ENCODE measurements at regions not wholly inside any gene's neighbourhood (a gene's known extent, or its start where the extent isn't known, plus 50 kb on each side); places are given as distances from the start of the nearest gene placed in this dataset.

DNA sequence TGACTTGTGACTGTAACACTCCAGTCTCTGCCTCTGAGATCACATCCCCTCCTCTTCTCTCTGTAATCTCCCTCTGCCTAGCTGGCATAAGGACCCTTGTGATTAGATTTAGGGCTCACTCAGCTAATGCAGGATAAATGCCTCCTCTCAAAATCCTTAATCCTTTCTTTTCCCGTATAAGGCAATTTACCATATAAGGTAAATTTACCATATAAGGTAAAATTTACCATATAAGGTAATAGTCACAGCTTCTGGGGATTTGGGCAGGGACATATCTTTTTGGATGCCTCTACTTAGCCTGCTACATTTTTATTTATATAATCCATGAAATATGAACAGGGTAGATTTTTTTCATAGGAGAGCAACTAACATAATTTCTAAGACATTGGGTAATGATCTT is 318.0 kb upstream of the PUM3 start:
- DNase-seq: no peak

DNA sequence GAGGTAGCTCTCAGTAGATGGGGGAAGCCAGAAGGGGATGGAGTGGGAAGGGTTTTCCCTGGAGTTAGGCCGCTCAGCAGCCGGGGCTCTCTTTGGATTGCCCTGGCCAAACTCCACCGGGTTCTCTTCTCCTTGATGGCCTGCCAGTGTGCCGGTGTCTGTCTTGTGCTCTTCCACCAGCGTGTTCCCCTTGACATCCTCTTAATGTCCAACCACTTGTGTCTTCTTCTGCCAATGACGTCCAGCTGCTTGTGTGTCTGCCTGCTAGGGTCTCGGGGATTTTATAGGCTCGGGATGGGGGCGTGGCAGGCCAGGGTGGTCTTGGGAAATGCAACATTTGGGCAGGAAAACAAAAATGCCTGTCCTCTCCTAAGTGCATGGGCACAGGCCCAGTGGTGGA is 313.1 kb upstream of the PUM3 start:
- no peak for DNase-seq

DNA sequence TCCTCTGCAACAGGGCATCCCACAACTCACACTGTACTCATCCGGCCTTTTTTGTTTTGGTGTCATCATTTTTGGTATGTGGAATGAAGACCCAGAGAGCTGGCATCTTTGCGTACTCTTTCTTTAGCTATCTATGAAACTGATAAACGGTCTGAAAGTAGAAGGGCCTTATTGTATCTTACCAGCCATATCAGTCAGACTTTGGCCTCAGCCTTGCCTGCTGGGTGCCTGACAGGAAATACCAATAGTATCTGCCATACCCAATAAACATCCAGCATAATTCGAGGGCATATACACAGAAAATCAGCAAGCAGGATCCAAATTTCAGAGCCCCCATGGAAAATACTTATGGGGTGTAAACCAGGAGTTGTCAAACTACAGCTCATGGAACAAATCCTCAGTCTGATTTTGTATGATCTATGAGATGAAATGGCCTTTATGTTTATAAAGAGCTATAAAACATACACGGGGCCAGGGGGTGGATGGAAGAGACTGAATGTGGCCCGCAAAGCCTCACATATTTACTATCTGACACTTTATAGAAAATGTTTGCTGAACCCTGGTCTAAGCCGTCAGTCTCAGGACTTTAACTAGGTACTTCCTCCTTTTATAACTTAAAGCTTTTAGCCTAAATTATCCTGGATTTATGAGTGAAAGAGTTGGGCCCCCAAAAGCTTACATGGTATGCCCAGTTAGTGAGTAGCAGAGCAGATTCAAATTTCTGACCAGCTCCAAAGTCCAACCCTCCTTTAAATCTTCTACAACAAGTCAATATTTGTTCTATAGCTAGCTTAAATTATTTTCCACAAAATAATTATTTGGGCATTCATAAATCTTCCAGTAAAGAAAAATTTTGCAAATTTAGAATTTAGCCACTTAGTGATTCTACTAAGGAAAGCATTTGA is 308.0 kb upstream of the PUM3 start:
- no peak for DNase-seq

DNA sequence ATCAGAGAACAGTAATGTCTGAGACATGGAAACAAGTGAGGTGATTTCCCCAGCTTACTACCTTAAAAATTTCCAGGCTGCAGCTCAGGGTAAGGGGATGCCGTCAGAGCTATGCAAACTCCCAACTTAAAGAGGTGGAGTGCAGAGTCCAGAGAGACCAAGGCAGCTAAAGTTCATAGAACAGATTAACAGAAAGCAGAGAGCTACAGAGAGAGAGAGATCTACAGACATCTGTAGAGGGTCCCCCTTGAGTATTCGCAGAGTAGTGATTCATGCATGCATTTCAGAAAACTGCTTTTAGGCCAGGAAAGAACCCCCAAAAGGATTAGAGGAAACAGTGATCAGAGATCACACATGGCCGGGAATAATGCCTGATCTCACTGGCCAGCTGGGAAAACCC is 306.2 kb upstream of the PUM3 start:
- DNase-seq: no peak

DNA sequence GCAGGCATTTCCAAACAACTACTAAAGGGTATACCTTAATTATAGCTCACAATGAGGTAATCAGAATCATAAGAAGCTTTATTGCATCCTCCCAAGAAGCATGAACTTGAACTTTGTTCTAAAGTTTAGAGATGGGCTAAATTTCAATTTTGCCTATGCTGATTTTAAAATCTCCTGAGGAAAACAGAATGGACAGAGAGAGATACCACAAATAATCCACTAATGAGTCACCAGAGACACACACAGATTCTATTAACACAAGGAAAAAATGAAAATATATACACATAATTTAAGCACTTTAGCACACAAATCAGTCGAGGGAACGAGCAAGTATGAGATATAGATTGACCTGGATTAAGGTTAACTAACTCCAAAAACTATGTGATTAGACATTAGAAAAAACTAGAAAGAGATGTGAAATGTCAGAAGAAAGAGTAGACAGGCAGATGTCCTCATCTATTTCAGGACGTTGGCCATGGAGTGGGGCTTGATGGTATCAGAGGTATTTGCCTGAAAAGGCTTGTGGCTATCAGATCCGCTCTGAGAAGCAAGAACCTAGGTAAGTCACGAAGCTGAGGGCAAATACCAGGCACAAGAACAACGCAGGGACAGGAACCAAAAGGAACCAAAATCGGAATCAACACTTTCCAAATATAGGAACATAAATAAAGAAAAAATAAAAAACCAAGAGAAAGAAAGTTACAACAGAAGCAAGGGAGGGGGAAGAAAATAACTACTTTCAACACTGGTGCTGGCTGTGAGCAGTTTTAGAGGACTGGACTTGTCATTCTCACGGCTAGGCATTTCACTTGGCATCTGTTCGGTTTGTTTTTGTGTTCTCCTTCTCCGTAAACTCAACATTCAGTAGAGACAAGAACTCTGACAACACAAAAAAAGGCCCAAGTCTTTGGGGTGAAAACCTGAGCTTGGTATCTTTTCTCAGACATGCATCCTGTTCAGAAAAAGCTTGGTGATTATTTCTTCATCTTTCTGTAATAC is 294.6 kb upstream of the PUM3 start:
- no peak for DNase-seq

DNA sequence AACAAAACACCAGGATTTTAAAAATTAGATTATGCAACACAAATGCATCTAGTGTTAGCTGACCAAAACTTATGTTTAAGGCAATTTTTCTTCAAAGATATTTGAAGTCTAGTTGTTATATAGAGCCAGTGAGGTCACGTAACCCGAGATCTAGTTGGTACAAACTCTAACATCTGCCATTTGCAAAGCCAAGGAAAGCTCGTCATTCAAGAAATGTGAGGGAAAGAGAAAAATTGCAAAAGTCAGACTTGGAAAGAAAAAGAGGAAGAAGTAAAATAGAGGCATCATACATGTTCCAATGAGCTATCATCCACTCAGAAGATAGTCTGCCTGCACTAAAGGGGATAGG is 293.4 kb upstream of the PUM3 start:
- DNase-seq: no peak

DNA sequence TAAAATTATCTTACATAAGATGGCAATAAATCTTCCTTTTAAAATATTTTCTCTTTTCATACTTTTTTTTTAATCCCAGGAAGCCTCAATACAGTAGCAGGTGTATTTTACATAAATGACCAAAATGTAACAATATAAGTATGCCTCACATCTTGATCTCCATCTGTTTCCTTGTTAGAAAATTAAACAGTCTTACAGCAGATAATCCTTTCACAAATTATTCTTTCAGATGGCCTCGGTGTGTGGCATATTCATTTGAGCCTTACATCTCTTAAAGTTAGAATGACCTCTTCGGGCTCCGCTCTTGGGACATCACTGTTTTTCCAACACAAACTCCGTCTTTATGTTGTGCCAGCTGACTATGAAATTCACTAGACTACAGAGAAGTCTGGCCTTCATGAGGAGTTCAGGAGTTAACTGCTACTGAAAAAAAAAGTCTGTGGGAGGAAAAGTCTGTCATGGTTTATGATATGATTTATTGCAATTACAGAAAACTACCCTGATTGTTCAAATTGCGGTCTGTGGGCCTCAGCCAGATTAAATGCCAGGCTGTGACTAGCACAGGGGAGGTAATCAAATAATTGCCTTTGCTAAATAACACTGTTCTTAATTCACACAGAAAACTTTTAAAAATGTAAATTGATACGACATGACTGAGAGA is 292.9 kb upstream of the PUM3 start:
- DNase-seq: no peak

DNA sequence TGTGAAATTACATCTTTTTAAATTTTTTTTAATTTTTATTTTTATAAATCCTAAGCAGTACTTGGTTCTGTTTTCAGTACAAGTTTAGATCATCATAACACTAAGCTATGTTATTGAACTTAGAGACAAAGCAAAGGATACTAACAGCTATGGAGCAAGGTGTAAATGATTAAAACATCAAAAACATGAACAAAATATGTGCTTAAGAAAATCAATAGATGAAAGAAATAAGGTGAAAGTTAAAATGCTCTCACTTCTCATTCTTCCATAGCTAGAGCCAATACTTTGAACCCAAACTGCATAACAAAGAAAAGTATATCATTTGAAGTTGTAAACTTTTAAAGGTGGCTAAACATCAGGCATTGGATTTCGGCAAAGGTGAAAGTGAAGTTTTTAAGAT is 292.3 kb upstream of the PUM3 start:
- no peak for DNase-seq

DNA sequence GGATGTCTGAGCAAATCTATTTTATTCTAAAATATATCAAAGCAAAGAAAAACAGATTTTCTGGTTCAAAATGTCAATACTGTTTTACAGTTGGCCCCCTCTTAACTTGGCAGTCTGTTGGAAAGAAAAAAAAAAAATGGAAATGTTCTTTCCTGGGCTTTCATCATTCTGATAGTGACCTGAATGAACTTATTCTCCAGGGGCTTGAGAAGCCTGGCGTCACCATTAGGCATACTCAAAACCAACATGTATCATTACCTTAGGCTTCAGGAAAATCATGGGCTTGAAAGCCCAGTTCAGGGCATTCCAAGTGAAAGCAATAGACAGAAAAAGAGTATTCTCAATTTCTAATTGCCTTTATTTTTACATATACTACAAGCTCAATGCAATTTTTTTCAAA is 283.7 kb upstream of the PUM3 start:
- no peak for DNase-seq

DNA sequence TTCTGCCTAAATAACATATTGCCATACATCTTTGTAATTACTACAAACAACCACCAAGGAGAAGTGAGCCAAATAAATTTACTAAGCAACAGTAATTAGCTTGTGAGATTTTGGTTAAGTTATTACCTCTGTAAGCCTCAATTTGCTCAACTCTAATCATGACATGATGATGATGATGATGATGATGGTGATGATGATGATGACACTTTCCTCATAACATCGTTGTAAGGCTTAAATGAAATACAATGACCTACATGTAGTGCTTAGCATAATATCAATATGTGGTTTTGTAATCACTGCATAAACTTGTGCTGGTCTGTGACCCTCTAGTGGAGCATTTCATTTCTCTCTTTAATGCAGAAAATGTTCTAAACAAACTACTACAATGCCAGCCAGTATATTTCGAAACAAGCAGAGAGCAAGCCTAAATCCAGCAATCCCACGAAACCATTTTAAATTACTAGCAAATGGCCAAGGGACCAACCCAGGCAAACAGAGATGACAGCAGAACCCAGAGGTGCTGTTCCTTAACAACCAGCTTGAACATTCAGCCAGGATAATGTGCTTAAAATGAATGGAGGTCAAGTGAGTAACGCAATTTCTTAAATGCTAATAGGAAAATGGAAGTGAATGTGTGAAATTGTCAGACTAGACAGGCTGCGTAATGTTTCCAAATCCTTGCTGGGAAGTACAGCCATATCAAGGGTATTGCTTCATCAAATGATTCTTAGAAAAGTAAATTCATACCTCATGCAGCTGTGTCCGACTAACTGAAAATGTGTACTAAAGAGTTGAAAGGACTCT is 281.9 kb upstream of the PUM3 start:
- DNase-seq: no peak

DNA sequence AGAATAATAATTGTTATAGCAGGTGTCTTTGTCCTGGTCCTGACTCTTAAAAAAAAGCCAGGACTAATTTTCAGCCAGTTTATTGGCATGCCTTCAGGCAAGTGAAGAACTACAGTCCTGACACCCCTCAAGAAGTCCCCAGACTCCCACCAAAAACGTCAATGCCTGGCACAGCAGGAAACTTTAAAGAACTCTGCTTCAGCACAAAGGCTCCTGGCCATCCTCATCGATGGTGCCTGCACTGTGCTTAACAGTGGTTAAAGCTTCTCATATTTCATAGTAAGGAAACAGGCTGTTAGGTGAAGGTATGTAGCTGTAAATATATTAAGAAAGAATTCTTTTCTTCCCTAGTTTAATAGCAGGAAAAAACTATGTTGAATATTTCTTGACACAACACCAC is 280.1 kb upstream of the PUM3 start:
- no peak for DNase-seq

DNA sequence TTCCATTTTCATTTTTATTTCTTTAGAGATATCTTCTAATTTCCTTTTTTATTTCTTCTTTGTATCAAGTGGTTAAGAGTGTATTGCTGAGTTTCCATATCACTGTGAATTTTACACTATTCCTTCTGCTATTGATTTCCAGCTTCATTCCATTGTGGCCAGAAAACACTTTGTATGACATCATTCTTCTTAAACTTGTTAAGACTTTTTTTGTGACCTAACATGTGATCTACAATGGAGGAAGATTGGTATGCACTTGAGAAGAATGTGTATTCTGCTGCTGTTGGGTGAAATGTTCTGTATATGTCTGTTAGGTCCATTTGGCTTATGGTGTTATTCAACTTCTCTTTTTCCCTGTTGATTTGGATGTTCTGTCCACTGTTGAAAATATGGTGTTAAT is 274.2 kb upstream of the PUM3 start:
- DNase-seq: no peak

DNA sequence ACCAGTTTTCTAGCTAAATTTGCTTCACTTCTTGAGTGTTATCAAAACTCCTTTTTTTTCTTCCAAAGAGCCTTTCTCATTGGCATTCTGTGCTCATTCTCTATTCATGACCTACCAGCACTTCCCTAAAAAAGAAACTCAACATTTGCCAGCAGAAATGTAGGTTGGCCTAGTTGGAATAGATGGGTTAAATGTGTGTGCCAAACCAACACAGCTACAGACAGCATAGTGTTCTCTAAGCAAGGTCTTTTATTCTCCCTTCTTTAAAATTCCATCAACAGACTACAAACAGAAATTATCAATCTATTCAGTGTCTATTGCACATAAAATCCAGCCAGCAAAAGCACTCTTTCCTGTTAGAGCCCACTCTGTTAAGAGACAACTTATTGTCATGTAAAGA is 255.8 kb upstream of the PUM3 start:
- no peak for DNase-seq

DNA sequence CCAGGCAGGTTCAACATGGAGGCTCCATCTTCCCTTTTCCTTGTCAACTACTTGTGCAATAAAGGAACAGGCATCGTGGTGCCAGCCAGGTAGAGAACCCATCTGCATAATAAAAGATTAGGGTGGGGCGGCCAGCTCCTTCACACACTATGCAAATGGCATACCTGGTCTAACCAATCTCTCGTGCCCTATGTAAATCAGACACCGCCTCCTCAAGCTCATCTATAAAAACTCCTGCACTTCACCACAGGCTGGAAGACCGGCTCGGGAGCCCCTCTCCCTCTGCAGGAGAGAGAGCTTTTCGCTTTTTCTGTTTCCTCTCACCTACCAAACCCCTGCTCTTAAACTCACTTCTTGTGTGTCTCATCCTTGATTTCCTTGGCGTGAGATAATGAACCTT is 244.3 kb upstream of the PUM3 start:
- no peak for DNase-seq

DNA sequence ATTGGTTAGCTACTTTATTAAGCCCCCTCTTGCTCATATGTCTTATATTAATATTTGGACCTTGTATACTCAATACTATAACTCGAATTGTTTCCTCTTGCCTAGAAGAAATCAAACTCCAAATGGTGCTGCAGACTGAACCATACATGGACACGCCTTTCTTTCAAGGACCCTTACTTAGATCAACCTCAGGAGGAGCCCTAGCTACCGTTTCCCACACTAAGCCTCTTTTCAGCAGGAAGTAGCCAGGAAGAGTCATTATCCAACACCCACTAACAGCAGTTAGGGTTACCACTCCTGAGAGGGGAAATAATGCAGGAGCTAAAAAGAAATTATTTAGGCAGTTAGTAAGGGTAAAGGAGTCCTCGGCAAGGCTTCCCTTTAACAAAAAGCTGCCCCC is 243.8 kb upstream of the PUM3 start:
- no peak for DNase-seq

DNA sequence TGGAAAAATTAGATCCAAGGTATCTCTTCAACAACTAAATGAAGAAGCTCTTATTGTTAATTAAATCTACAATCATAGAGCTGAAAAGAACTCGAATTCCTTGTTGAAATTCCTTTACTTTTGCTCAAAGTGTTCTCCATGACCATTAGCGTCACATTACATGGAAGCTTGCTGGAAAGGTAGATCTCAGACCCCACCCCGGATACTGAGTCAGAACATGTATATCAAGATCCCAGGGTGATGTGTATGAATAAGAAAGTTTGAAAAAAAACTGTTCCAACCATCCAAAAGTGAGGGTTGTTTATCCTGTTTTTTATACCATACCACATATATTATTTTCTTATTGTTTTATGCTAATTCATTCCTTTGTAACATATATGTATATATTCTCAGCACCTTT is 237.1 kb upstream of the PUM3 start:
- no peak for DNase-seq

DNA sequence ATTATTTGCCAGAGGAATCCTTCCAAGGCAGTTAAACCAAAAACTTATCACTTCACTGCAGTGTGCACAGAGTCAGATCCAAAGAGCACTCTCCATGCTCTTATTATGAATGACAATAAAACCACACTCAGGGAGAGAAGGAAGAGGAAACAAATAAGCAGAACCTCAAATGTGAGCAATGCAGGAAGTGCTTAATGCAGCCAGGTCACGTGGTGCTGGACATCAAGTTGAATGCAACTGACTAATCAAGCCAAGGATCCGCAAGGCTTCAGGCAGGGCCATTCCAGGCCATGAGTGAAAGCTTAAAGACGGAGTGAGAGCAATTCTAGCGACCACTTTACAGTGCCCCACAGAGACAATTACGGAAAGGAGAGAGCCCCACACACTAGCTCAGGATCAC is 230.4 kb upstream of the PUM3 start:
- no peak for DNase-seq

DNA sequence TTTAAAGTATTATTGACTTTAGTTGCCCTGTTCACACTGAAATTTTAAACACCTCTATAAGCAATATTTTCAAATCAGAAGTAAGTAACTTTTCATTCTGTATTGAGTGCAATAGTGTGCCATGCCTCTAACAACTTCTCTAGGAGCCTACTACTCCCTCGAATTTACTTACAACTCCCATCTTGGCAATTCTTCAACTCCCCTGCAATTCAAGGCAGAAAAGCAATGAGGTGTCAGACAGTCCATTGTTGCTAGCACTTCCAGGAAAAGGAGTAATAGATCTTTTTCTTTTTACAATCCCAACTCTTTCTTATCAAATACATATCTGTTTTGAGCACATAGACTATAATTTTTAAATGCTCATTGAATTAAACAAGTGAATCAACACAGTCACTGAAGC is 222.7 kb upstream of the PUM3 start:
- DNase-seq: no peak

DNA sequence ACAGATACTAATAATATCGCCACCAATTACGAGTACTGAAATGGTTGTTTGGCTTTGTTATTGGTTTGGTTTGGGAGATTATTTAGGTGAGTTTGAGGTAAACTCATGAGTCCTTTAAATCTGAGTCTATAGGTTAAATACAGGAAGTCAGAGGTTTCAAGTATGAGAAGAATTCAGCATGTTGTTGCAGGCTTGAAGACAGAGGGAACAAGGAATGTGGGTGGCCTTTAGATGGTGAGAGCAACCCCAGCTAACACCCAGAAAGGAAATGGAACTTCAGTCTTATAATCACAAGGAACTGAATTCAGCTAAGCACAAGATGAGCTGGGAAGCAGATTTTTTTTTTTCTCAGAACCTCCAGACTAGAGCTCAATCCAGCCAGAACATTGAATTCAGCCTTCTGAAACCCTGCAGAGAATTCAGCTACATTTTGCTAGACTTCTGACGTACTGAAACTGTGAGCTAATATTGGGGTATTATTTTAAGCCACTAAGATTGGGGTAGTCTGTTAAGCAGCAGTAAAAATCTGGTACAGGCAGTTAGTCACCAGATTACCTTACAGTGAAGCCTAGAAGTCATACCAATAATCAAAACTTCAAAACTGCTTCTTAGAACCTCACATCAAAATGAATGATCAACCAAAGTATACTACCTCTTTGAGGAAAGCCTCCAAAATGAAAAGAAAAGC is 216.0 kb upstream of the PUM3 start:
- DNase-seq: no peak

DNA sequence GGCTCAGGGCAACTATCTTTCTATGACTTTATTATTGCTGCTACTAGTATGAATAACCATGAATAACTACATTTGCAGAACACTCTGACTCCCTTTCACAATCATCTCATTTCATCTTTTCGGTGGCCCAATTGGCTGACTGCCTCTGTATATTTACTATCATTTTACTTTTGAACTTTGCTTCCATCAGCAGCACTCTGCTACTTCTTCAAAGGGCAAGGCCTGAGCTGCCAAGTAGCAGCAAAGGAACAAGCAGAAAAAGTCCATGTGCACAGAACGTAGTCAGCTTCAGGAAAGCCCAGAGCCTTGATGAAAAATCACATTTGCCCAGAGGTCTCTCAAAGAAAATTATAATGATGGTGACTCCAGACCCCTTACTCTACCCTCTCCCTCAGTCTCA is 214.5 kb upstream of the PUM3 start:
- DNase-seq: no peak

DNA sequence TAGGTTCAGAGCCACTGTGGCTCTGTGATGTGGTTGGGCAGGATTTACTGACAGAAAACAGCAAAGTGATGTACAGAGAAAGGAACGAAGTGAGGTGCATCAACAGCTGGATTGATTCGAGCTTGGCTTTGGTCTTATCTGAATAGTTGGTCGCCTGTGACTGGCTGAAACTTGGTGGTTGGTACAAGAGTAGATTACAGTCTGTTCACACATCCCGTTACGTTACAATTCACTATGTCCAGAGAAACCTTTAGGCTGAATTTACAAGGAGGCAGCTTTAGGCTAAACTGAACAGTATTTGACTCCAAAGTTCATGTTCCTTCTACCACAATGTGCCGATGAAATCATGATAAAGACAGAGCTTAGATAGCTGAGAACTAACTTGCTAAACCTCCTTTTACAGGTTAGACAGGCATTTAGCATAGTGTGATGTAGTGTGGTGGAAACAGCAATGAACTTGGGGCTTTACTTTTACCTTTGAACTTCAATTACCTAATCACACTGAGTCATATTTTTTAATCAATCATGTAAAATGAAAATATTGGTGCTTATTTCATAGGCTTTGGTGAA is 210.2 kb upstream of the PUM3 start:
- no peak for DNase-seq

DNA sequence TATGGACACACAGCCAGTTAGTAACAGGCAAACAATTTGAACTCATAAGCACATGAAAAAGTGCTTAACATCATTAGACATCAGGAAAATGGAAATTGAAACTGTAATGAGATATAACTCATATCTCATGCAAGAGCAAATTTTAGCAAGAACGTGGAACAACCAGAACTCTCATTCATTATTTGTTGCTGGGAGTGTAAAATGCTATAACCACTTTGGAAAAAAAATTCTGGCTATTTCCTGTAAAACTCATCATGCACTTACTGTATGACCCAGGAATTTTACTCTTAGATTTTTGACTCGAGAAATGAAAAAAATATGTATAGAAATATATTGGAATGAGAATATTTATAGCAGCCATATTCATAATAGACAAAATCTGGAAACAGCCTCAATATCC is 205.7 kb upstream of the PUM3 start:
- DNase-seq: no peak

Measured in activated CD4-positive, alpha-beta T cell treated with anti-CD3 and anti-CD28 coated beads, Interleukin-2, Interleukin-6, amounts not matched to agents 100 ng/mL and 50 ng/mL, durations not matched to agents 16 hours and 8 hours (primary cell).